ENCODE measurements at regions not wholly inside any gene's neighbourhood (a gene's known extent, or its start where the extent isn't known, plus 50 kb on each side); places are given as distances from the start of the nearest gene placed in this dataset.
"Not testable (repeated sequence)": the region's sequence is repeated elsewhere in the genome, so short reads cannot be mapped to it uniquely, and the experiment has no call there.

GRCh38 chr1:194644528-194644927, 1458.1 kb upstream of the B3GALT2 start:
- intact Hi-C loops (cut with DNase I) = no loop called here
- no peak for DNase-seq
- no peak for ATAC-seq

DNA sequence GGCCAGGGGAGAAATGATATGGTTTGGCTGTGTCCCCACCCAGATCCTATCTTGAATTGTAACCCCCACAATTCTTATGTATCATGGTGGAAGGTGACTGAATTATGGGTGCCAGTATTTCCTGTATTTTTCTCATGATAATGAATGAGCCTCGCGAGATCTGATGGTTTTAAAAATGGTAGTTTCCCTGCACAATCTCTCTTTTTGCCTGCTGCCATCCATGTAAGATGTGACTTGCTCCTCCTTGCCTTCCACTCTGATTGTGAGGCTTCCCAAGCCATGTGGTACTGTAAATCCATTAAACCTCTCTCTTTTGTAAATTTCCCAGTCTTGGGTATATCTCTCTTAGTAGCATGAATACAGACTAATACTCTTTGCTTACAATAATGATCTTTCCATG, 1453.9 kb upstream of the B3GALT2 start:
- intact Hi-C loops (cut with DNase I) = no loop called here
- DNase-seq (no peak), ATAC-seq (no peak)

GRCh38 chr1:194629011-194629410, 1442.6 kb upstream of the B3GALT2 start:
- no peak for DNase-seq
- ATAC-seq = no peak
- intact Hi-C loops (cut with DNase I) = no loop called here

DNA sequence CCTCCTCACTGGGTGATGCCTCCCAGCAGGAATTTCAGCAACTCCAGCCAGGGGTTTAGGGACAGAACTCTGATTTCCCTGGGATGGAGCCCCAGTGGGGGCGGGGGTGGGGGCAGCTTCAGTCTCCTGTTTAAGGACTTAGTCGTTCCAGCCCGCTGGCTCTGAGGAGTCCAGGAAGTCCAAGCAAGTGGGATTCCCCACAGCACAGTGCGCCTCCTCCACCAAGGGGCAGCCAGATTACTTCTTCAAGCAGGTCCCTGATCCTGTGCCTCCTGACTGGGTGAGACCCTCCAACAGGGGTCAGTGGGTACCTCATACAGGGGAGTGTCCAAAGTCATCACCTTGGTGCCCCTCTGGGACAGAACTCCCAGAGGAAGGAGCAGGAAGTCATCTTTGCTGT, 1438.4 kb upstream of the B3GALT2 start:
- intact Hi-C loops (cut with DNase I) = no loop called here
- DNase-seq = no peak
- no peak for ATAC-seq

DNA sequence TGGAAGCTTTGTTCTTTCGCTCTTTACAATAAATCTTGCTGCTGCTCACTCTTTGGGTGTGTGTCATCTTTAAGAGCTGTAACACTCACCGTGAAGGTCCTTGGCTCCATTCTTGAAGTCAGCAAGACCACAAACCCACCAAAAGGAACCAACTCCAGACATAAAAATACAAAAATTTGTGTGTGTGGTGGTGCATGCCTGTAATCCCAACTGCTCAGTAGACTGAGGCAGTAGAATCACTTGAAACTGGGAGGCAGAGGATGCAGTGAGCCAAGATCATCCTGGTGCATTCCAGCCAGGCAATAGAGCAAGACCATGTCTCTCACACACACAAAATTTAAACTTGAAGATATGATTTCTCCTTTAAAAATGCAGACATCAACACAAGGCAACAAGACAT, 1431.7 kb upstream of the B3GALT2 start:
- intact Hi-C loops (cut with DNase I) = no loop called here
- no peak for ATAC-seq
- DNase-seq = no peak

DNA sequence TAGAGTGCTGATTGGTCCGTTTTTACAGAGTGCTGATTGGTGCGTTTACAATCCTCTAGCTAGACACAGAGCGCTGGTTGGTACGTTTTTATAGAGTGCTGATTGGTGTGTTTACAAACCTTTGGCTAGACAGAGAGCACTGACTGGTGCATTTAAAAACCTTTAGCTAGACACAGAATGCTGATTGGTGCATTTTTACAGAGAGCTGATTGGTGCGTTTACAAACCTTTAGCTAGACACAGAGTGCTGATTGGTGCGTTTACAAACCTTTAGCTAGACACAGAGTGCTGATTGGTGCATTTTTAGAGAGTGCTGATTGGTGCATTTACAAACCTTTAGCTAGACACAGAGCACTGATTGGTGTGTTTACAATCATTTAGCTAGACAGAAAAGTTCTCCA, 1430.9 kb upstream of the B3GALT2 start:
- DNase-seq; intact Hi-C loops (cut with DNase I); ATAC-seq: not testable (repeated sequence)

DNA sequence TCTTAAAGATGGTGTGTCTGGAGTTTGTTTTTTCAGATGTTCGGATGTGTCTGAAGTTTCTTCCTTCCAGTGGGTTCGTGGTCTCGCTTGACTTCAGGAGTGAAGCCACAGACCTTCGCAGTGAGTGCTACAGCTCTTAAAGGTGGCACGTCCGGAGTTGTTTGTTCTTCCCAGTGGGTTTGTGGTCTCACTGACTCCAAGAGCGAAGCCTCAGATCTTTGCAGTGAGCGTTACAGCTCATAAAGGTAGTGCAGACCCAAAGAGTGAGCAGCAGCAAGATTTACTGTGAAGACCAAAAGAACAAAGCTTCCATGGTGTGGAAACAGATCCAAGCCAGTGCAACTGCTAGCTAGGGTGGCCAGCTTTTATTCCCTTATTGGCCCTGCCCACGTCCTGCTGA, 1430.4 kb upstream of the B3GALT2 start:
- ATAC-seq = no peak

DNA sequence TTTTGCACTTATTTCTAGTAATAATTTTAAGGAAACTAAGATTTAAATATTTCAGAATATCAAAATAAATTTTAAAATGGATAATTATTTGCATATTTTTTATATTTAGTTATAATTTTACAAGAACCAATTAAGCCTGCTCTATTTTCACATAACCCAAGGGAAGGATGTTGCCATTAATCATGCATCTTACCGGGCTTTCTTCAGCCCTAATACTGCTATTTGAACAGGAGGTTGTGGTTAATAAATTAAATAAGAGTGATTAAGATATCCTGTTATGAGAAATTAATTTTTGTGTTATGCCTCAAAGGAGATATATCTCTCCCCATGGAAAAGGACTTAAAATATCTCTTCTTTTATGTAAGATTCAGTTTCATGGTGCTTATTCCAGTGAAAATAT, 1415.8 kb upstream of the B3GALT2 start:
- intact Hi-C loops (cut with DNase I) = no loop called here
- ATAC-seq = no peak
- DNase-seq = no peak

More for the DNA sequence above, 1430.4 kb upstream of the B3GALT2 start:
- intact Hi-C loops (cut with DNase I) = no loop called here
- DNase-seq = no peak

- DNase-seq (no peak), ATAC-seq (no peak)
- intact Hi-C loops (cut with DNase I) = no loop called here
Measured at GRCh38 chr1:194600716-194601115, 1414.3 kb upstream of the B3GALT2 start.

DNA sequence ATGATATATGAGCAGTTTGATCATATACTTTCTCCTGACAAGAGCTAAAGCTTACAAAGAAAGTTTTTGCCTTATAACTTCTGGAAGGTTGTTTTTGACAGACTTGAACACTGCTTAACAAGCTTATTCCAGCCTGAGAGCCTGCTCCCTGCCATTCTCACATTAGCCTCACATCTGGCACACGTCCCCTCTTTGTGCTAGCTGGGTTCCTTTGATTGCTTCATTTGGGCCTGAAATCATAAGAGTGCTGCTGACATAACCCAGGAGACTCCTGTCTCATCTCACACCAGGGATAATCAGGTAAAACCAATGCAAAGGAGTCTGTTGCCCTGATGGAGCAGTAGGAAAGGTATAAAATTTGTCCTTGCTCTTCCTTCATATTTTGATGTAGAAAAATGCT, 1411.7 kb upstream of the B3GALT2 start:
- no peak for DNase-seq
- intact Hi-C loops (cut with DNase I) = no loop called here
- no peak for ATAC-seq

- intact Hi-C loops (cut with DNase I) = no loop called here
- DNase-seq (no peak), ATAC-seq (no peak)
Measured at GRCh38 chr1:194586302-194586701, 1399.9 kb upstream of the B3GALT2 start.

- intact Hi-C loops (cut with DNase I) = no loop called here
- no peak for DNase-seq
- no peak for ATAC-seq
Measured at GRCh38 chr1:194584052-194584451, 1397.6 kb upstream of the B3GALT2 start.

GRCh38 chr1:194570476-194570875, 1384.1 kb upstream of the B3GALT2 start:
- DNase-seq (no peak), ATAC-seq (no peak)
- intact Hi-C loops (cut with DNase I) = no loop called here

- DNase-seq (no peak), ATAC-seq (no peak)
- intact Hi-C loops (cut with DNase I) = no loop called here
Measured at GRCh38 chr1:194568610-194569009, 1382.2 kb upstream of the B3GALT2 start.

GRCh38 chr1:194548071-194548470, 1361.7 kb upstream of the B3GALT2 start:
- no peak for ATAC-seq
- intact Hi-C loops (cut with DNase I) = no loop called here
- no peak for DNase-seq

DNA sequence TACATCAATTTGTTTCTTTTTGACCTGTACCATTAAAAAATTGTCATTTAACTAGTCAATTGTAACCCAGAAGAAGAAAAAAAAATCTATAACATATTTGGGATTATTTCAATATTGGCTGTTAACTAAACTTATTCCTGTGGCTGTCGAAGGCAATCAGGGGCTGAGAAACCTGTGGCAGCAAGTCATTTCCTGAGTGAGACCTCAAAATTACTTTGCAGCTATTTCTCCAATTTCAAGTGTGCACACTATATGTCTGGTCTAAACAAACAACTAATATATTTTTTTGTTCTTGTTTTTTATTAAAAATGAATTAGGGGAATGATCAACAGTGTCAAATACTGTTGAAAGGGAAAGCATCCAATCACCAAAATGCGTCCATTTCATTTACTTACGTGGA, 1357.6 kb upstream of the B3GALT2 start:
- DNase-seq = no peak
- ATAC-seq = no peak
- intact Hi-C loops (cut with DNase I) = no loop called here

DNA sequence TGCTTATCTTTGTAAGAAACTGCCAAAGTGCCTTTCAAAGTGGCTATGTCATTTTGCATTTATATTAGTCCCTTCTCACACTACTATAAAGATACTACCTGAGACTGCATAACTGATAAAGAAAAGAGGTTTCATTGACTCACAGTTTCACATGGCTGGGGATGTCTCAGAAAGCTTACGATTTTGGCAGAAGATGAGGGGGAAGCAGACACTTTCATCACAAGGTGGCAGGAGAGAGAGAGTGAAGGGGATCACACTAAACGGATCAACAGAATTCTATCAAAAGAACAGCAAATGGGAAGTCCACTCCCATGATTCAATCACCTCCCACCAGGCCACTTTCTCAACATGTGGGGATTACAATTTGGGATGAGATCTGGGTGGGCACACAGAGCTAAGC, 1352.0 kb upstream of the B3GALT2 start:
- ATAC-seq (no peak), DNase-seq (no peak)
- intact Hi-C loops (cut with DNase I) = no loop called here

- intact Hi-C loops (cut with DNase I) = no loop called here
- DNase-seq (no peak), ATAC-seq (no peak)
Measured at GRCh38 chr1:194537521-194537920, 1351.1 kb upstream of the B3GALT2 start.

DNA sequence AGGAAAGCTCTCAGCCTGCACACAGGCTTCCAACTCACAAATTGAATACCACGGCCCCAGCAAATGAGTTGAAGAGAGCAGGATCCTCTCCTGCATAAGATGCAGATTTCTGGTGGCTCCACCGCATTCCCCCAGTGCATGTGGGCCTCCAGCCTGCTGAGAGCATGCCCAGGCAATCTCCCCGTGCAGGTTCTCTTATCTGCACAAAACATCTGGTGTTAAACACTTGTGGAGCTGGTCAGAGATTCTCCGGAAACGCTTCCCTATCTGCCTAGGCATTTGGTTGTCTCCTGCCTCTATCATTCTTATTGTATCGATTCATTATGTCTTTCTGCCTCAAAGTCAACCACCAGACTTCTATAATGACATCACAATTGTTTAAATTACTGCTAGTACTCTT, 1349.0 kb upstream of the B3GALT2 start:
- ATAC-seq (no peak), DNase-seq (no peak)
- intact Hi-C loops (cut with DNase I) = no loop called here

GRCh38 chr1:194534784-194535183, 1348.4 kb upstream of the B3GALT2 start:
- intact Hi-C loops (cut with DNase I) = no loop called here
- no peak for DNase-seq
- no peak for ATAC-seq

DNA sequence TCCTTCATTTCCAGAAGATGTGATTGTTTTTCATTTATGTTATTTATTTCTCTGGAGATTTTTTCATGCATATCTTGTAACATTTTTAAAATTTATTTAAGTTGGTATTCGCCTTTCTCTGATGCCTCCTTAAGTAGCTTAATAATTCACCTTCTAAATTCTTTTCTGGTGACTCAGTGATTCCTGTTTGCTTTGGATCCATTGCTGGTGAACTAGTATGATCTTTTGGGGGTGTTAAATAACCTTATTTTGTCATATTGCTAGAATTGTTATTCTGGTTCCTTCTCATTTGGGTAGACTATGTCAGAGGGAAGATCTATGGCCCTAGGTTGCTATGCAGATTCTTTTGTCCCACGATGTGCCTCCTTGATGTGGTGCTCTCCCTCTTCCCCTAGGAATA, 1347.2 kb upstream of the B3GALT2 start:
- no peak for ATAC-seq
- intact Hi-C loops (cut with DNase I) = no loop called here
- DNase-seq = no peak

- ATAC-seq (no peak), DNase-seq (no peak)
- intact Hi-C loops (cut with DNase I) = no loop called here
Measured at GRCh38 chr1:194517567-194517966, 1331.2 kb upstream of the B3GALT2 start.

All from left cardiac atrium (tissue), 4 donors.